Kidney epithelial cell (primary cell): ENCODE measurements at regions not wholly inside any gene's neighbourhood (a gene's known extent, or its start where the extent isn't known, plus 50 kb on each side); places are given as distances from the start of the nearest gene placed in this dataset.
"Not testable (repeated sequence)": the region's sequence is repeated elsewhere in the genome, so short reads cannot be mapped to it uniquely, and the experiment has no call there.

Source experiments
- DNase-seq: peaks from one replicate; pipeline ENCODE4 v3.0.0-alpha.2; 2010; ENCODE audit warnings: low read depth
- H3K27me3 ChIP-seq: 2 replicates; pipeline ENCODE4 v1.6.0; 2011; ENCODE audit warnings: low read length; ENCODE audit not compliant: control insufficient read depth, insufficient read depth
- H3K36me3 ChIP-seq: 2 replicates; pipeline ENCODE4 v1.5.1; 2011; ENCODE audit warnings: low read length; ENCODE audit not compliant: control insufficient read depth, insufficient read depth
- H3K4me3 ChIP-seq: 2 replicates; pipeline ENCODE4 v1.5.1; 2011; ENCODE audit warnings: low read depth, mild to moderate bottlenecking, control low read depth, low read length
- CTCF ChIP-seq: IDR thresholded peaks from 2 replicates; pipeline ENCODE4 v1.5.1; 2011; ENCODE audit warnings: mild to moderate bottlenecking, moderate library complexity, low read length, control low read depth, inconsistent platforms; ENCODE audit not compliant: insufficient read depth, poor library complexity, severe bottlenecking

- no peak for DNase-seq
- Histone ChIP-seq H3K36me3 (no peaks in the 10 kb centered on the region), H3K4me3 (no peak overlapping the region), H3K27me3 (peaks cover 3% of the 10 kb centered on the region)
- TF ChIP-seq CTCF, result no peak
Measured at GRCh38 chr11:109706945-109707344, 285.0 kb downstream of the C11orf87 start.

- peaks cover 3% of the 10 kb centered on the region for H3K27me3 ChIP-seq
- TF ChIP-seq CTCF, result no peak
- H3K36me3 ChIP-seq, result no peaks in the 10 kb centered on the region
- no peak for DNase-seq
- no peak overlapping the region for H3K4me3 ChIP-seq
Measured at GRCh38 chr11:109707411-109707810, 285.4 kb downstream of the C11orf87 start.

- peaks cover 3% of the 10 kb centered on the region for H3K27me3 ChIP-seq
- no peaks in the 10 kb centered on the region for H3K36me3 ChIP-seq
- no peak overlapping the region for H3K4me3 ChIP-seq
- no peak for DNase-seq
- TF ChIP-seq CTCF, result no peak
Measured at GRCh38 chr11:109708184-109708583, 286.2 kb downstream of the C11orf87 start.

GRCh38 chr11:109714444-109714843 lies 292.5 kb downstream of the C11orf87 start:
- not testable (repeated sequence) for H3K4me3 ChIP-seq, H3K36me3 ChIP-seq, H3K27me3 ChIP-seq, DNase-seq

- H3K4me3 ChIP-seq, H3K27me3 ChIP-seq, H3K36me3 ChIP-seq, DNase-seq: not testable (repeated sequence)
Measured at GRCh38 chr11:109715424-109715823, 293.4 kb downstream of the C11orf87 start.

- no peak for DNase-seq
- Histone ChIP-seq H3K36me3 (no peaks in the 10 kb centered on the region), H3K27me3 (no peaks in the 10 kb centered on the region), H3K4me3 (no peak overlapping the region)
- TF ChIP-seq CTCF, result no peak
Measured at GRCh38 chr11:109726061-109726460, 304.1 kb downstream of the C11orf87 start.

GRCh38 chr11:109728056-109728455 lies 306.1 kb downstream of the C11orf87 start:
- no peaks in the 10 kb centered on the region for H3K36me3 ChIP-seq
- no peak for DNase-seq
- H3K4me3 ChIP-seq, result no peak overlapping the region
- TF ChIP-seq CTCF, result no peak
- no peaks in the 10 kb centered on the region for H3K27me3 ChIP-seq
